CD4-positive, alpha-beta T cell treated with Interleukin-6 for 4 hours (primary cell): ENCODE measurements at regions not wholly inside any gene's neighbourhood (a gene's known extent, or its start where the extent isn't known, plus 50 kb on each side); places are given as distances from the start of the nearest gene placed in this dataset.
"Not testable (repeated sequence)": the region's sequence is repeated elsewhere in the genome, so short reads cannot be mapped to it uniquely, and the experiment has no call there.

Source experiments
- DNase-seq: peaks from one replicate; pipeline ENCODE4 v3.0.0-alpha.2; 2020; ENCODE audit warnings: mixed read lengths

DNA sequence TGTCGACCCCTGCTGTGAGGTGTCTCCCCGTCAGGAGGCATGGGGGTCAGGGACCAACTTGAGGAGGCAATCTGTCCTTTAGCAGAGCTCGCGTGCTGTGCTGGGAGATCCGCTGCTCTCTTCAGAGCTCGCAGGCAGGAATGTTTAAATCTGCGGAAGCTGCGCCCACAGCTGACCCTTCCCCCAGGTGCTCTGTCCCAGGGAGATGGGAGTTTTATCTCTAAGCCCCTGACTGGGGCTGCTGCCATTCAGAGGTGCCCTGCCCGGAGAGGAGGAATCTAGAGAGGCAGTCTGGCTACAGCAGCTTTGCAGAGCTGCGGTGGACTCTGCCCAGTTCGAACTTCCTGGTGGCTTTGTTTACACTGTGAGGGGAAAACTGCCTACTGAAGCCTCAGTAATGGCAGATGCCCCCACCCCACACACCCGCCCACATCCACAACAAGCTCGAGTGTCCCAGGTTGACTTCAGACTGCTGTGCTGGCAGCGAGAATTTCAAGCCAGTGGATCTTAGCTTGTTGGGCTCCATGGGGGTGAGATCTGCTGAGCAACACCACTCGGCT is 133.1 kb downstream of the CENPC start:
- DNase-seq = not testable (repeated sequence)

DNA sequence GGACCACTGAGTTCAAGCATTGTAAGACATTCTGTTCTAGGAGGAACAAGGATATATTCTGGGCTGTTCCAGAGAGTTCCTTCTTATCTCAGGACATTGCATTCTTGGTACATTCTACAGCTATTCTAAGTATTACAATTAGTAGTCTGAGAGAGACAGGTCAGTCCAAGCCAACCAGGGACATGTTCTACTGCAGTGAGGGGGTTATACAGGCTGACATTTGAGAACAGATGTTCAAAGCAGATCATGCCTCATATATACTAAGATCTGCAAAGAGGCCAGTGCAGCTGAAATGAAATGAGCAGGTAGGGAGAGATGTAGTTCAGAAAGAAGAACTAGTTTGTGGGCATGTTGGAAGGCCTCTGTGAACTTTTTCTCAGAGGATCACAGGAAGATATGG is 142.0 kb downstream of the CENPC start:
- DNase-seq = no peak

DNA sequence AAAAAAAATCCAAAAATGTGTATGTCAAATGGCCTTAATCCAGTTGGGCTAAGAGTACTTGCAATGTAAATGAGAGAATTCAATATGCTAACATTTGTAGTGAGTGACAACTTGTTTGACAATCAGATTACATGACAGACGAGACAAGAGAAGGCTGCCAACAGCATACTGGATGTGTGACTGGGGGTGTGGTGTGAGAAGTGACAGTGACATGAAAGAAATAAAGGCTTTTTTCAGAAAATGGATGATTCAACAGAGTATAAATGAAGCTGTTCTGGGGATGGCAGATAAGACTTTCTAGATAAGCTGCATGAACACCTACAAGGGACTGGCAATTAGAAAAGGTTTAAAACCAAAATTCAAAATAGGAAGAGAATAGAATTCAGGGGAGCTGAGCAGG is 143.4 kb downstream of the CENPC start:
- no peak for DNase-seq

DNA sequence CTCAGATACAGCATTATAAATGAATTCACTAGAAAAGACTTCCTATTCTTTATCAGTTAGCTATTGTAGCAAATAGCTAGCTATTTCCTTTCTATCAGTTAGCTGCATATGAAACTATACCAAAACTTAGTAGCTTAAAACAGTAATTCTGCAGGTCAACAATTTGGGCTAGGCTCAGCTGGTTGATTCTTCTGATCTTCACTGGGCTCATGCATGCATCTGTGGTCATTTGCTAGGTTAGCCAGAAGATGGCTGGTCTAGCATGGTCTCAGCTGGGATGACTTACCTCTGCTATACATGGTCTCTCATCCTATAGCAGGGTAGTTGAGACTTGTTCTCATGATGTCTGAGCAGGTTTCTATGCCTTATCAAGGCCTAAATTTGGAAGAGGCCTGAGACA is 147.4 kb downstream of the CENPC start:
- DNase-seq = no peak

DNA sequence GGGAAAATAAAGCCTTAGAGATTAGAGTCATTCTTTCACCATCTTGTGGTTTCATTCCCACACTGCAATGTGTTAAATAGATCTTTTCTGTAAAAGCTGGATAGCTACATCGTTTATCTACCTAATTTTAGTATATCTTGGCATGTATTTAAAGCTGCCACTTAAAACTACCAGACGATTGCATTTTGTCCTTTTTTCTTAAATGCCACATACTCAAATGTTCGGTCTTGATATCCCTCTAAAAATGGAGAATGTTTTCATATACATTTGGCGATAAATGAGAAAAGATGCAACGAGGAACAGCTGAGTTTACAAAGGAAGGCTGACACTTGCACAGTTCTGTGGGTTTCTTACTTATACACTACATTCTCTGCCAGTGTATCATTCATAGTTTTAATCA is 148.3 kb downstream of the CENPC start:
- DNase-seq = no peak

GRCh38 chr4:67396008-67396407 is 149.3 kb downstream of the CENPC start:
- DNase-seq = no peak

DNA sequence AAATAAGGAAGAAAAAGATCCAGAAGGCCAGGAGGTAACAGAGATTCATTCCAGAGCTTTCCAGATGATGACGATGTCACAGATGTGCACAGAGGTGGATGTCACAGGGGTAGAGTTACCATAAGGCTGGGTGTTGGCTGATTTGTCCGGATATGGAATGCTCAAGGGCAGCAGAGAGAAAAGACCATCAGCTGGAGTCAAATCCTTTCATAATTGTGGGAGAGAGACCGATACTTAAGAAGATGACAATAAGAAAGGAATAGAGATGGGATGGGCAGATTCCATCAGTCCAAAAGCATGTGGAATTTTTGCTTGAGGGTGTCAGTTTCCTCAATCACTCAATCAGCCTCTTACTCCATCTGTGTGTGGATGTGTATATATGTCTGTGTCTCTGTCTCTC is 150.4 kb downstream of the CENPC start:
- DNase-seq = no peak

- peak; percentile 10 for DNase-seq
These were observed 151.5 kb downstream of the CENPC start for GRCh38 chr4:67393699-67394281.

DNA sequence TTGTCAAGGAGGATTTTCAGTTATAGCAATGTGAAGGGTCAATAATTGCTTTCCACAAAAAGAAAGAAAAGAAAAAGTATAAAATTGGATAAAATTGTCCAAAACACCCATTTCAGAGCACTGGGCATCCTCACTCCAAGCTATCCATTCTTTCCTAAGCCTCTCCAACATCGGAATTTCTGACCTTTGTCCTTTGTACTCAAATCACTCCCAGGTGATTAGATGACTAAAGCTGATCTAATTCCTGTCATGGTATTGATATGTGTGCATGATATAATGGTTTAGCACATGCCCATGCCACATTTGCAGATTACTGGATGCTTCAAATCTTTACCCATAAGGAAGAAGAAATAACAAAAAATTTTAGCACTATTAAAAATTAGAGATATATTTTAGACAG is 152.3 kb downstream of the CENPC start:
- no peak for DNase-seq

- not testable (repeated sequence) for DNase-seq
These were observed 163.9 kb downstream of the CENPC start for GRCh38 chr4:67381406-67381804.

DNA sequence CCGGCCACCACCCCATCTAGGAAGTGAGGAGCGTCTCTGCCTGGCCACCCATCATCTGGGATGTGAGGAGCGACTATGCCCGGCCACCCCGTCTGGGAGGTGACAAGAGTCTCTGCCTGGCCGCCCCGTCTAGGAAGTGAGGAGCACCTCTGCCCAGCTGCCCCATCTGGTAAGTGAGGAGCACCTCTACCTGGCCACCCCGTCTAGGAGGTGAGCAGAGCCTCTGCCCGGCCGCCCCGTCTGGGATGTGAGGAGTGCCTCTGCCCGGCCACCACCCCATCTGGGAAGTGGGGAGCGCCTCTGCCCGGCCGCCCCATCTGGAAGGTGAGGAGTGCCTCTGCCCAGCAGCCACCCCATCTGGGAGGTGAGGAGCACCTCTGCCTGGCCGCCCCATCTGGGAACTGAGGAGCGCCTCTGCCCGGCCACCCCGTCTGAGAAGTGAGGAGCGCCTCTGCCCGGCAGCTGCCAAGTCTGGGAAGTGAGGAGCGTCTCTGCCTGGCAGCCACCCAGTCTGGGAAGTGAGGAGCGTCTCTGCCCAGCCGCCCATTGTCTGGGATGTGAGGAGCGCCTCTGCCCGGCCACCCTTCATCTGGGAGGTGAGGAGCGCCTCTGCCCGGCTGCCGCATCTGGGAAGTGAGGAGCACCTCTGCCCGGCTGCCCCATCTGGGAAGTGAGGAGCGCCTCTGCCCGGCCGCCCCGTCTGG is 164.4 kb downstream of the CENPC start:
- not testable (repeated sequence) for DNase-seq

- no peak for DNase-seq
These were observed 165.1 kb downstream of the CENPC start for GRCh38 chr4:67380154-67380553.

DNA sequence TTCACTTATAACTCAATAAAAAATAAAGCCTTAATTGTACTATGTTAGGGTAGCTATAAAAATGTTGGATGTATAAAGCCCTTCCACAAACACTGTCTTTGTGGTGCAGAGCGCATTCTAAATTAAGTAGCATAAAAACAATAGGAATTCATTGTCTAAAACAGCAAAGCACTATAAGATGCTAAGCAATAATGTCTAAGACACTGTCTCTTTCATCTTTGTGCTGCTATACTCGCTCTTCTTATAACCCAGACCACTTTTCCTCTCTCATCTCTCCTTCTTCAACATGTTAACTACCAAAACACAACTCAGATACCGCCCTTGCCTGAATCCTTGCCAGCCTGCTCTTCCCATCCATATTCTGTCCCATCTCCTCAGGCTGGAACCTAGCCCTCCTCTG is 170.0 kb downstream of the CENPC start:
- no peak for DNase-seq

GRCh38 chr4:67371615-67372014 is 173.7 kb downstream of the CENPC start:
- no peak for DNase-seq

- no peak for DNase-seq
These were observed 178.9 kb downstream of the CENPC start for GRCh38 chr4:67366311-67366861.

DNA sequence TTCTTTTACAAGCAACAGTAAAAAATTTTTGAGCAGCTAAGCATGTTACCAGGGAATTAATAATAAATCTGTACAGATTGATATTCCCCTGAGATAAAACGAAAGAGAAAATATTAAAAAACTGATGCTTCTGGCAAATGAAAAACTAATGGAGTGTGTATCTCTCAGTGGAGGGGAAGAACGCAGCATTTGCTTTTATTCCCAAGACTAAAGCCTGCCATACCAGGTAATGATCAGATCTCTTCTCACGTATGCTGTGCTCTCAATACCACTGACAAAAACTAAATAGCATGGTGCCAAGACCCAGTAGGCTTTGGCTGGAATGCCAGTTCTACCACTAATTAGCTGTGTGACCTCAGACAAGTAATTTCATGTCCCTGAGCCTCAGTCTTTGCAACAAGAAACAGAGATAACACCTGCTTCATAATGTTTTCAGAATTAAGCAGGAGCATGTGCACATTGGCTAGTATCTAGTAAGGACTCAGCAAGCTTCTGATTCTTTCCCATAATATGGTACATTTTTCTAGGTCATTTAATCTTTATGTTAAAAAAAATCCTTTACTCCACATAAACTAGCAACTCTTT is 179.6 kb downstream of the CENPC start:
- DNase-seq = no peak

- no peak for DNase-seq
These were observed 189.5 kb downstream of the CENPC start for GRCh38 chr4:67355806-67356205.

GRCh38 chr4:67346654-67347053 is 198.6 kb downstream of the CENPC start:
- no peak for DNase-seq

DNA sequence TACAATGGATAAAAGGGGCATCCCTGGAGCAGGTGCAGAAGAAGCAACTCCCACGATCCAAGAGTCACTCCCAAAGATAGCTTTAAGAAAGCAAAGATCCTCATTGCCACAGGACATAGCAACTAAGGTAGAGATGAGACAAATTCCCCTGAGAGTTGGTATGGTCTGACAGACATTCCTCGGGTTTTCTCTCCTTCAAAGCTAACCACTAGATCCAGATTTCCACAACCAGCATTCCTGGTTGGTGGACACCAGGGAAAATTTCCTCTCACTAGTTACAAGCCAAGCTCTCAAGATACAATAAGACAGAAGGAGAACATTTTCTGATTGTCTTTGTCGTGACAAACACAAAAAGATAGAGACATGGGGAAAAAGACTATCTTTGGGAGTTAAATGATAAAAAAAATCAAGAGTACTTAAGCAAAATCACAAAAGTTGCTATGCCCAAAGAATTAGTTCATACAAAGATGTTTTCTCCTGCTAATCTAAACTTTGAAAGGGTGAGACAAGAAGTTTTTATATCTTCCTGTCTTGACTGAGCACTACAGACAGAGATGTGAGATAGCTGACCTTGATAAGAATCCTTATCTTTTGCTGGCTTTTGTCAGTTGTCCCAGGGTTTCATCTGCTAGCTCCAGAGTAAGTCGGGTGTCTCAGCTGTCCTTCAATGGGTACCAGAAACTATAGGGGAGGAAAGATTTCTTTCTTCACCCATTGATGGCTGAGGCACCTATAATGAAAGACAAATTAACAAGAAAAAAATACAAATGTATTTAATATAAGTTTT is 200.5 kb downstream of the CENPC start:
- no peak for DNase-seq

- DNase-seq = no peak
These were observed 202.1 kb downstream of the CENPC start for GRCh38 chr4:67343199-67343598.

GRCh38 chr4:67342291-67342690 is 203.0 kb downstream of the CENPC start:
- no peak for DNase-seq

- no peak for DNase-seq
These were observed 211.6 kb downstream of the CENPC start for GRCh38 chr4:67333664-67334063.

DNA sequence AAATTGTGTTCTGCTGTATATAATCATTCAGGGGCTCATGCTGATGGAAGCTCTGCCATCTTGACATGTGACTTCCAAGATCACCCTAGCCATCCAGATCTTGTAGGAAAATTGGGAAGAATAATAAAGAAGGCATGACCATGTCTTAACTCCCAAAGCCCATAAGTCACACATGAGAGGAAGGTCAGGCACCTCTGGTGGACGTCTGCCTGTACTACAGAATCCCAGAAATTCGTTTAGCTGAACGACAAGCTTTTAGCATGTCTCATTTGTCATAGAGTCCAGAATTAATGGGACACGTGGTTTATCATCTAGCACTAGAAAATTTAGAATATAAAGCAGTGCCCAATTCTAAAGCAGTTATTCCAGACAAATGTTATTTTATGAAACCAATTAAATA is 212.7 kb downstream of the CENPC start:
- no peak for DNase-seq
